AG09319 (cell line): ENCODE measurements at regions not wholly inside any gene's neighbourhood (a gene's known extent, or its start where the extent isn't known, plus 50 kb on each side); places are given as distances from the start of the nearest gene placed in this dataset.
"Not testable (repeated sequence)": the region's sequence is repeated elsewhere in the genome, so short reads cannot be mapped to it uniquely, and the experiment has no call there.

Source experiments
- DNase-seq: peaks from one replicate; pipeline ENCODE4 v3.0.0-alpha.2; 2010; ENCODE audit warnings: low read depth; ENCODE audit errors: extremely low read depth
- TF ChIP-seq, protein P1 (sequence below): IDR thresholded peaks from 2 replicates; pipeline ENCODE4 v1.5.1; 2011; ENCODE audit warnings: low read depth, mild to moderate bottlenecking, inconsistent platforms, low read length, moderate library complexity

DNA sequence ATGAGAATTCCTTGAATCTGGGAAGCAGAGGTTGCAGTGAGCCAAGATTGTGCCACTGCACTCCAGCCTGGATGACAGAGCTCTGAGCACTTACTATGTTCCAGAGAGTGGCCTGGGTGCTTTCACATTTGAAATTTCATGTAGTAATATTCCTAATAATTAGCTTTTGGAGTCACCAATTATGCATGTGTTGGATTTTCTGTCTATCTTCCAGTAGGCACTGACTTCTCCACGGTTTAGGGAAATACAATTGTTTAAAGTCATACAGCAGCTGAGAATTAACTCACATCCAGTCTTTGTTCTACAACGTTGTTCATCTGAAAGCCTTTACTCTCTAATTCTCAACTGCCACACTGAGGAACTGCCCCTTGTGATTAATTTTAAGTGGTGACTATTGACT lies 150.2 kb downstream of the CSNK2A3 start:
- TF ChIP-seq, protein P1, sequence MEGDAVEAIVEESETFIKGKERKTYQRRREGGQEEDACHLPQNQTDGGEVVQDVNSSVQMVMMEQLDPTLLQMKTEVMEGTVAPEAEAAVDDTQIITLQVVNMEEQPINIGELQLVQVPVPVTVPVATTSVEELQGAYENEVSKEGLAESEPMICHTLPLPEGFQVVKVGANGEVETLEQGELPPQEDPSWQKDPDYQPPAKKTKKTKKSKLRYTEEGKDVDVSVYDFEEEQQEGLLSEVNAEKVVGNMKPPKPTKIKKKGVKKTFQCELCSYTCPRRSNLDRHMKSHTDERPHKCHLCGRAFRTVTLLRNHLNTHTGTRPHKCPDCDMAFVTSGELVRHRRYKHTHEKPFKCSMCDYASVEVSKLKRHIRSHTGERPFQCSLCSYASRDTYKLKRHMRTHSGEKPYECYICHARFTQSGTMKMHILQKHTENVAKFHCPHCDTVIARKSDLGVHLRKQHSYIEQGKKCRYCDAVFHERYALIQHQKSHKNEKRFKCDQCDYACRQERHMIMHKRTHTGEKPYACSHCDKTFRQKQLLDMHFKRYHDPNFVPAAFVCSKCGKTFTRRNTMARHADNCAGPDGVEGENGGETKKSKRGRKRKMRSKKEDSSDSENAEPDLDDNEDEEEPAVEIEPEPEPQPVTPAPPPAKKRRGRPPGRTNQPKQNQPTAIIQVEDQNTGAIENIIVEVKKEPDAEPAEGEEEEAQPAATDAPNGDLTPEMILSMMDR, result no peak
- DNase-seq, result no peak

DNA sequence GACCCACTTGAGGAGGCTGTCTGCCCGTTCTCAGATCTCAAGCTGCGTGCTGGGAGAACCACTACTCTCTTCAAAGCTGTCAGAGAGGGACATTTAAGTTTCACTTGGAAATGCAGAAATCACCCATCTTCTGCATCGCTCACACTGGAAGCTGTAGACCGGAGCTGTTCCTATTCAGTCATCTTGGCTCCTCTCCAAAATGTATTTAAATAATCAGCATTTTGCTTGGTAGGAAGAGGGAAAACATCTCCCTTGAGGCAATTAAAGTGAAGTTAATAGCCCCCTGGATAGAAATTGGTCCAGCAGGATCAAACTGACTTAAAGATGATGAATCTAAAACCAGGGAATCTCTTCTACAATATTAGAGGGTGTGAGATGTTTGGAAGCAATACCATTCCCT lies 151.7 kb downstream of the CSNK2A3 start:
- not testable (repeated sequence) for DNase-seq

DNA sequence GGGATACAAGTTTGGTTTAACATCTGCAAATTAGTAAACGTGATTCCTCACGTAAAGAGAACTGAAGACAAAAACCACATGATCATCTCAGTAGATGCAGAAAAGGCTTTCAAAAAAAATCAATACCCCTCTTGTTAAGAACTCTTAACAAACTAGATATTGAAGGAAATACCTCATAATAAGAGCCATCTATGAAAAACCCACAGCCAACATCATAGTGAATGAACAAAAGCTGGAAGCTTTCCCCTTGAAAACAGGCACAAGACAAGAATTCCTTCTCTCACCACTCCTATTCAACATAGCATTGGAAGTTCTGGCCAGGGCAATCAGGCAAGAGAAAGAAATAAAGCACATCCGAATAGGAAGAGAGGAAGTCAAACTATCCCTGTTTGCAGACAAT lies 160.5 kb downstream of the CSNK2A3 start:
- DNase-seq, result no peak
- TF ChIP-seq, protein P1, result no peak

DNA sequence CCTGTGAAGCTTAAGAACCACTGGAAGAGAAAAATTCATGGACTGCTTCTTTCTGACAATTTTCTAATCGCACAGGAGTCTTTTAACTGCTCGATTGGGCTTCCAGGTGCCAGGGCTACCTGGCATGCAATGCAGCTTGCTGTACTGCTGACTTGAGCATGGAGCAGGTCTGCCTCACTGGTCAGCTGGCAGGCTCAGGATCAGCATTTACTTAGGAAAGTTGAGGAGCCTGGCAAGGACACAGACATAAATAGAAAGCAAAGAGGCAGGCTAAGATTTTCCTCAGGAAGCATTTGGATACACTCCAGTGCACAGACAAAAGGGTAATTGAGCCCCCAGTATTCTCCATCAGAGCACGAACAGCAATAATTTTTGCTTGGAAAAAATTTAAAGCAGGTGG lies 163.5 kb downstream of the CSNK2A3 start:
- TF ChIP-seq, protein P1, result no peak
- DNase-seq, result no peak

DNA sequence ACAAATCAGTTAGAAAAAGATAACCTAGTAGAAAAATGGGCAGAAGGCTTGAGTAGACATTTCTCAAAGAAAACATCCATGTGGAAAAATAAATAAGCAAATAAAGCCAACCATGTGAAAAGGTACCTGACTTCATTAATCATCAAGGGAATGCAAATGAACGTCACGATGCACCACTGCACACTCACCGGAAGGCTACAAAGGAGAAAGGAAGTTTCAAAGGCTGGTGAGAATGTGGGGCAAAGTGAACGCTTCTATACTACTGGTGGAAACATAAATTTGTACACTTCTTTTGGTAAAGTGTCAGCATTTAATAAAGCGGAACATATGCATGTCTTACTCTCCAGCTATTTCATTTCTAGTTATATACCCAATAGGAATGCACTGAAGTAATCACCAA lies 166.8 kb downstream of the CSNK2A3 start:
- TF ChIP-seq, protein P1, result no peak
- no peak for DNase-seq

DNA sequence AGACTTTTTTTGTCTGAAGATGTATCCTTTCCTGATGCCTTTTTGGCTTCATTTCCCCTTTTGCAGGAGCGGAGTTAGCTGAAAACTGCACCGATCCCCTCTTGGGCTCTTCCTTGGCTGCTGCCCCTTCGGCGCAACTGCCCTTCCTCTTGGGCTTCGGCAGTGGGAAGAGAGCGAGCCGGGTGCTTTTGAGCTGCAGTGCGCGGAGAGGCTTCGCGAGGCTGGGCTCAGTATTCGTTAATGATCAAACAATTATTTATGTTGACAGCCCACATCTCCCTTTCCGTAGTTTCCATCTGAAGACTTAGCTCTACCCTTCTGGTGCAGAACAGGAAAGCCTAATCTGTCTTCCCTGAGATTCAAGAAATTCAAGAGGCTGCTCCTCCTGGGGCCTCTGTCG lies 170.8 kb downstream of the CSNK2A3 start:
- DNase-seq, result no peak
- TF ChIP-seq, protein P1, result no peak

DNA sequence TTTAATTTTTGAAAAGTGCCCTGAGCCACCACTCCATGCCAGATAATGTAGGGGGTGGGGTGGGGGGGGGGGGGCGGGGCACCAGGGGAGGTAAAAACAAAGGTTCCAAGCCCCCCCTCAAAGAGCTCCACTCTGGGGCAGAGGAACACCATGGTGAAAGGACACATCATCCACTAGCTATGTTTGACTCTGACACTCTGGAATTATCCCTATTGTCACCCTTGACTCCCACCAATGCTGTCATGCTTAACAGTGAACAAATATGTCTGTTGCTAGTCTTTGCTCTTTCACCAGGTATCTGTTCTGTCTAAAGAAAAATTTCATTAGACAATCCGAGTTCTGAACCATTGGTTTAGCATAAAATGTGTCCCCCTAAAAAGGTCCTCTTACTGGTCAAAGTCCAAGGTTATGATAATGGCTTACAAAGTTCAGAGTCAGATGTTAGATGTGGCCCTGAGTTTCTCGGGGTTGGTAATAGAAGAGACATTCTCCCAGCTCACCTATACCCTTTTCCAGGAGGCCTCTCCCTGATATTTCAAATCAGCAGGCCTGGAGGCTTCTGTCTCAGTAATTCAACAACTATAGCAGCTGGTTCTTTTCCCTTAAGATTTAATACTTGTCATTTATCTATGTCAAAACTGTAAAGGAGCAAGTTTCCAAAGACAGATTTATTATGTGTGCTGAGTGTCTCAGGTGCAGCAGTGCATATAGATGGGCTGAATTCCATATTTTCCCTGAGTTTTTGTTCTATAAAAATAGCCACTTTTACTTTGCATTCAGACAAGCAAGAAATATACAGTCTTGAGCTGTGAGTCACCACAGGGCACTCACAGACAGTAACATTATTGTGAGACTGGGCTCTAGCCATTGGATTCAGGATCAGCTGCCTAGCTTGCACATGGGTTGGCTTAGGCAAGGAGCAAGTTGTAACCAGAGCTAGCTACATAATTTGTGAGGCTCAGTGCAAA lies 174.1 kb downstream of the CSNK2A3 start:
- TF ChIP-seq, protein P1, result no peak
- no peak for DNase-seq
